ENCODE measurements at regions not wholly inside any gene's neighbourhood (a gene's known extent, or its start where the extent isn't known, plus 50 kb on each side); places are given as distances from the start of the nearest gene placed in this dataset.
"Not testable (repeated sequence)": the region's sequence is repeated elsewhere in the genome, so short reads cannot be mapped to it uniquely, and the experiment has no call there.

DNA sequence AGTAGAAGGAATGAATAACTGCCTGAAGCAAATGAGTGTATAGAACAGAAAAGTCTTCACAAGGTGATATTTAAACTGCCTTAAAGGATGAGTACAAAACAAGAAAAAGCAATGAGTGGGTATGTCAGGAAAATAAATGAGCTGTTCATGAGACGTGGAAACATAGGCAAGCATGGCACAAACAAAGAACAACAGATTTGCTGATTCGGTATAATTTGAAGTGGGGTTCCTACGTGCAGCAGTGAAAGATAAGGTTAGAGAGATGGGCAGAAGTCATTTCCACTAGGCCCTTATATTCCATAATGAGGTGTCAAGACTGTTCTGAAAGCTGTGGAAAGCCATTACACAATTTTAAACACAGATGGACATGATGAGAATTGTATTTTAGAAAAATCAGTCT lies 506.6 kb downstream of the KLHL13 start:
- no peaks in the 10 kb centered on the region for H3K27me3 ChIP-seq
- H3K27ac ChIP-seq = no peak overlapping the region
- H3K36me3 ChIP-seq = no peaks in the 10 kb centered on the region
- FAIRE-seq (no peak), ATAC-seq (no peak), DNase-seq (no peak)
- WGBS, 2 donors = 71 to 88% methylated on average over 3 of the region's 3 CpGs
- H3K4me3 ChIP-seq = no peak overlapping the region
- no peaks in the 10 kb centered on the region for H3K9me3 ChIP-seq
- H3K4me1 ChIP-seq = no peaks in the 10 kb centered on the region
- no peak for TF ChIP-seq CTCF (IDR thresholded peaks at IDR 0.05)
- intact Hi-C loops (cut with DNase I) = no loop called here

- ATAC-seq = no peak
These were observed 509.0 kb downstream of the KLHL13 start for GRCh38 chrX:117607561-117607960.

DNA sequence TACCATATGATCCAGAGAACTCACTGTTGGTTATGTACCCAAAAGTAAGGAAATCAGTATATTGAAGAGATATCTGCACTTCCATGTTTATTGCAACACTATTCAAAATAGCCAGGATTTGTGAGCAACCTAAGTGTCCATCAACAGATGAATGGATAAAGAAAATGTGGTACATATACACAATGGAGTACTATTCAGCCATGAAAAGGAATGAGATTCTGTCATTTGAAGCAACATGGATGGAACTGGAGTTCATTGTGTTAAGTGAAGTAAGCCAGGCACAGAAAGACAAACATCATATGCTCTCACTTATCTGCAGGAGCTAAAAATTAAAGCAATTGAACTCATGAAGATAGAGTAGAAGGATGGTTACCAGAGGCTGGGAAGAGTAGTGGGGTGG lies 510.5 kb downstream of the KLHL13 start:
- H3K27ac ChIP-seq, FAIRE-seq: not testable (repeated sequence)

More at GRCh38 chrX:117607561-117607960, 509.0 kb downstream of the KLHL13 start:
- no peak for TF ChIP-seq CTCF (IDR thresholded peaks at IDR 0.05)
- Histone ChIP-seq H3K36me3 (no peaks in the 10 kb centered on the region), H3K4me1 (no peaks in the 10 kb centered on the region), H3K27me3 (no peaks in the 10 kb centered on the region), H3K4me3 (no peak overlapping the region), H3K27ac (no peak overlapping the region), H3K9me3 (no peaks in the 10 kb centered on the region)
- no peak for FAIRE-seq
- intact Hi-C loops (cut with DNase I) = no loop called here
- DNase-seq = no peak

DNA sequence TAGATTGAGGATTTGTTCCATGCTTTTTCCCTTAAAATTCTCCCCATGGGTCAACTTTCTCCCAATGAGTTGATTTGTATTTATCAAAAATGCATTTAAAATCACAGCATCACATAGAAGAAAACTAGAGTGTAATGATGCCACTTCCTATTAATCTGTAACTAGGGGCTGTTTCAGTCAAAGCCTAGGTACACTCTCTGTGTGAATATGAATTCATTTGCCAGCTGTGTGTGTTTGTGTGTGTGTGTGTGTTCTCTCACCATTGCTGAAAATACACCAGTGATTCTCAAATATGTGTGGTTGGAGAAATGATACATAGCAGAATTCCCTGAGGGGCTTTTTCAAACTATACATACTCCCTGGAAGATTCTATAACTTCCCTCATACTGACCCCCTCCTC lies 546.5 kb downstream of the KLHL13 start:
- intact Hi-C loops (cut with DNase I) = no loop called here
- Histone ChIP-seq H3K9me3 (no peaks in the 10 kb centered on the region), H3K27me3 (no peaks in the 10 kb centered on the region), H3K4me3 (no peak overlapping the region), H3K36me3 (no peaks in the 10 kb centered on the region), H3K27ac (no peak overlapping the region), H3K4me1 (no peaks in the 10 kb centered on the region)
- ATAC-seq (peak; percentile 41 to 83 (median 76)), DNase-seq (peak in 1 of 6 donors; percentile 12), FAIRE-seq (no peak)
- TF ChIP-seq CTCF (IDR thresholded peaks at IDR 0.05) = no peak

More for the DNA sequence above, 510.5 kb downstream of the KLHL13 start:
- ATAC-seq; H3K27me3 ChIP-seq; H3K9me3 ChIP-seq; H3K4me1 ChIP-seq; H3K4me3 ChIP-seq; H3K36me3 ChIP-seq; intact Hi-C loops (cut with DNase I); DNase-seq: not testable (repeated sequence)

GRCh38 chrX:117568238-117568637 lies 548.4 kb downstream of the KLHL13 start:
- Histone ChIP-seq H3K27me3 (no peaks in the 10 kb centered on the region), H3K36me3 (no peaks in the 10 kb centered on the region), H3K9me3 (no peaks in the 10 kb centered on the region), H3K27ac (no peak overlapping the region), H3K4me3 (no peak overlapping the region), H3K4me1 (no peaks in the 10 kb centered on the region)
- WGBS, 2 donors = 49 to 68% methylated on average over 3 of the region's 3 CpGs
- peak in 2 of 6 donors; percentile 22 to 28 for DNase-seq
- ATAC-seq = peak; percentile 48 to 69 (median 58)
- TF ChIP-seq CTCF (IDR thresholded peaks at IDR 0.05) = no peak
- peak; percentile 75 for FAIRE-seq
- intact Hi-C loops (cut with DNase I) = no loop called here

DNA sequence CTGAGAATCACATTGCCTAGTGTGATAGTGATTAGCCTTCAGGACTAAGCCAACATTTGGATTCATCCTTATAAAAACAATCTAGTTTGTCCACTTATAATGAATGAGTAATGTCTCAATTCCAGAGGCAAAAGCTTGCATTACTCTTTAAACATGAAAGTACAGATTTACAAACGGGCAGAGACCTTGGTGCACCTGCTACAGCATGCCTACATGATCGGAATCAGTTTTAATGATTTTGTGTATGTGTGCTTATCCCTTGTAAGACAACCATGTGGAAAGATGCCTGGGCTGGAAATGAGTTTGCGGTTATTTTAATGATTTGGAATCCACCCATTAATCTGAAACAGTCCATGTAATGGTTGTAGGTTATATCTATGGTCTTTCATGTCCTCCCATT lies 572.7 kb downstream of the KLHL13 start:
- no peak for TF ChIP-seq CTCF (IDR thresholded peaks at IDR 0.05)
- Histone ChIP-seq H3K9me3 (no peaks in the 10 kb centered on the region), H3K4me1 (no peaks in the 10 kb centered on the region), H3K27me3 (no peaks in the 10 kb centered on the region), H3K27ac (no peak overlapping the region), H3K4me3 (no peak overlapping the region), H3K36me3 (no peaks in the 10 kb centered on the region)
- no peak for FAIRE-seq
- no peak for ATAC-seq
- intact Hi-C loops (cut with DNase I) = no loop called here
- WGBS, 2 donors = 52 to 57% methylated on average over 3 of the region's 3 CpGs
- no peak for DNase-seq

All from pancreas (tissue), 10 donors.